A673 (cell line): ENCODE measurements at regions not wholly inside any gene's neighbourhood (a gene's known extent, or its start where the extent isn't known, plus 50 kb on each side); places are given as distances from the start of the nearest gene placed in this dataset.

Source experiments
- BruUV-seq: library from RNA; stranded (reverse); fragments of 400-500 nt; replicated peaks from 2 replicates; lab custom pipeline; 2021; lab: Mats Ljungman, UMichigan
- CTCF ChIA-PET: fragments of 300-600 bp; sonication (Branson Sonifier 250); formaldehyde crosslinking; loops from one replicate; lab custom pipeline; 2022; ENCODE audit warnings: antibody characterized with exemption; lab: Charles Lee
- POLR2A ChIA-PET: fragments of 300-600 bp; sonication (Branson Sonifier 250); formaldehyde crosslinking; loops from one replicate; lab custom pipeline; 2022; ENCODE audit warnings: antibody characterized with exemption; ENCODE audit not compliant: low non-redundant PET; lab: Charles Lee
- DNase-seq: peaks from one replicate; pipeline ENCODE4 v3.0.0-alpha.2; 2015; ENCODE audit warnings: low spot score
- H3K27ac ChIP-seq: fragments of 200-600 bp; sonication (generic); 2 replicates; pipeline ENCODE4 v1.5.1; 2016; ENCODE audit warnings: mixed run types, low read depth, mild to moderate bottlenecking, mixed read lengths, antibody characterized with exemption, low read length; ENCODE audit not compliant: poor library complexity, severe bottlenecking
- H3K27me3 ChIP-seq: fragments of 200-600 bp; sonication (generic); replicated peaks from 2 replicates; pipeline ENCODE4 v1.6.1; 2017; ENCODE audit warnings: mixed run types, low read depth, mild to moderate bottlenecking, mixed read lengths, antibody characterized with exemption, low read length; ENCODE audit not compliant: insufficient read depth, poor library complexity
- H3K36me3 ChIP-seq: fragments of 200-600 bp; sonication (generic); 2 replicates; pipeline ENCODE4 v1.6.1; 2016; ENCODE audit warnings: mixed run types, mild to moderate bottlenecking, mixed read lengths, antibody characterized with exemption, low read length; ENCODE audit not compliant: insufficient read depth, poor library complexity, severe bottlenecking
- H3K4me1 ChIP-seq: fragments of 200-600 bp; sonication (generic); 2 replicates; pipeline ENCODE4 v1.6.1; 2017; ENCODE audit warnings: mixed run types, mild to moderate bottlenecking, mixed read lengths, antibody characterized with exemption, low read length; ENCODE audit not compliant: insufficient read depth, poor library complexity, severe bottlenecking
- H3K4me3 ChIP-seq: fragments of 200-600 bp; sonication (generic); 2 replicates; pipeline ENCODE4 v1.5.1; 2016; ENCODE audit warnings: low read depth, mixed run types, mild to moderate bottlenecking, mixed read lengths, low read length; ENCODE audit not compliant: poor library complexity, severe bottlenecking
- H3K9me3 ChIP-seq: fragments of 200-600 bp; sonication (generic); 2 replicates; pipeline ENCODE4 v1.6.1; 2016; ENCODE audit warnings: mixed run types, low read depth, mild to moderate bottlenecking, mixed read lengths, antibody characterized with exemption, low read length; ENCODE audit not compliant: poor library complexity, severe bottlenecking
- CTCF ChIP-seq: fragments of 300-800, 200-600 bp; sonication (generic); conservative IDR thresholded peaks from 2 replicates; pipeline ENCODE4 v1.5.1; 2017; ENCODE audit warnings: low read depth, mild to moderate bottlenecking, antibody characterized with exemption, low read length, moderate library complexity, mixed read lengths
- EZH2 ChIP-seq: fragments of 200-600 bp; sonication (generic); IDR thresholded peaks from 2 replicates; pipeline ENCODE4 v1.6.1; 2017; ENCODE audit warnings: borderline replicate concordance, low read depth, mild to moderate bottlenecking, mixed read lengths, antibody characterized with exemption, low read length; ENCODE audit not compliant: poor library complexity, severe bottlenecking
- intact Hi-C: fragments of 100-400 bp; cut with micrococcal nuclease; formaldehyde crosslinking; loops from one replicate; pipeline ENCODE4 v1.10.0; 2022; ENCODE audit not compliant: unreplicated experiment

- Histone ChIP-seq H3K36me3 (no peaks in the 10 kb centered on the region), H3K9me3 (no peaks in the 10 kb centered on the region), H3K4me3 (no peak overlapping the region), H3K27ac (no peak overlapping the region), H3K4me1 (no peaks in the 10 kb centered on the region), H3K27me3 (peaks cover 10% of the 10 kb centered on the region)
- POLR2A ChIA-PET, result no interaction called here
- intact Hi-C loops, result no loop called here
- BruUV-seq, result no TSS peak
- DNase-seq, result no peak
- no peak for TF ChIP-seq EZH2
- no peak for TF ChIP-seq CTCF
- CTCF ChIA-PET, result no interaction called here
These were observed 192.0 kb downstream of the BCL11A start for GRCh38 chr2:60361498-60361897.

DNA sequence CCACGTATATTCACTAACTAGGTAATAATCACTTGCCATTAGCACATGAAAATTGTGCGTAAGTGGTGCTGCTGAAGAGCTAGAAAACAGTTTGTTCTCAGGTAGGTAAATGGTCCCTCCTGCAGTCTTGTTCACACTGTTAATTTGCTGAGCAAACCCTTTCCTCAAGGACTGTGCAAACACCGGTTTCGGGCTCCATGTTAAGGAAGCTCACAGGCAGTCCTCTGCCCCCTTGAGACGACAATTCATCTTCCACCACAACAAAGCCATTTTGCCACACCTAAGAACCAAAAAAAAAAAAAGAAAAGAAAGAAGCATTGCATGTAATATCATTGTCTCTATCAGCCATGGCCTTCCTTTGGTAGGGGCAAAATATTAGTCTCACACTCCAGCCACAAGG, 193.9 kb downstream of the BCL11A start:
- H3K36me3 ChIP-seq, result no peaks in the 10 kb centered on the region
- CTCF ChIA-PET, result no interaction called here
- H3K27ac ChIP-seq, result no peak overlapping the region
- POLR2A ChIA-PET, result no interaction called here
- no peak for DNase-seq
- H3K27me3 ChIP-seq, result peaks cover 29% of the 10 kb centered on the region
- no peak overlapping the region for H3K4me3 ChIP-seq
- no peak for TF ChIP-seq EZH2
- no peak for TF ChIP-seq CTCF
- BruUV-seq, result no TSS peak
- no peaks in the 10 kb centered on the region for H3K4me1 ChIP-seq
- intact Hi-C loops, result no loop called here
- no peaks in the 10 kb centered on the region for H3K9me3 ChIP-seq

- ChIA-PET CTCF (no interaction called here), POLR2A (no interaction called here)
- Histone ChIP-seq H3K4me1 (no peaks in the 10 kb centered on the region), H3K27me3 (peaks cover 40% of the 10 kb centered on the region), H3K9me3 (no peaks in the 10 kb centered on the region), H3K4me3 (no peak overlapping the region), H3K27ac (no peak overlapping the region), H3K36me3 (no peaks in the 10 kb centered on the region)
- no peak for DNase-seq
- no TSS peak for BruUV-seq
- TF ChIP-seq CTCF (no peak), EZH2 (no peak)
- intact Hi-C loops, result no loop called here
These were observed 195.0 kb downstream of the BCL11A start for GRCh38 chr2:60358476-60358875.
